GM13976 (cell line): ENCODE measurements at regions not wholly inside any gene's neighbourhood (a gene's known extent, or its start where the extent isn't known, plus 50 kb on each side); places are given as distances from the start of the nearest gene placed in this dataset.

Source experiments
- DNase-seq: peaks from one replicate; pipeline ENCODE4 v3.0.0; 2012; ENCODE audit warnings: low spot score
- in situ Hi-C: fragments of 300-500 bp; cut with MboI; formaldehyde crosslinking; loops from one replicate; pipeline ENCODE4 v1.12.0; 2022; ENCODE audit warnings: low sequenced_read_pairs, mixed read lengths, inconsistent platforms; ENCODE audit not compliant: unreplicated experiment
- TF ChIP-seq, protein P1 (sequence below): IDR thresholded peaks from 2 replicates; pipeline ENCODE4 v1.5.1; 2012; ENCODE audit warnings: borderline replicate concordance, mild to moderate bottlenecking; ENCODE audit not compliant: insufficient read depth; ENCODE audit errors: extremely low read depth, missing control alignments, control extremely low read depth

DNA sequence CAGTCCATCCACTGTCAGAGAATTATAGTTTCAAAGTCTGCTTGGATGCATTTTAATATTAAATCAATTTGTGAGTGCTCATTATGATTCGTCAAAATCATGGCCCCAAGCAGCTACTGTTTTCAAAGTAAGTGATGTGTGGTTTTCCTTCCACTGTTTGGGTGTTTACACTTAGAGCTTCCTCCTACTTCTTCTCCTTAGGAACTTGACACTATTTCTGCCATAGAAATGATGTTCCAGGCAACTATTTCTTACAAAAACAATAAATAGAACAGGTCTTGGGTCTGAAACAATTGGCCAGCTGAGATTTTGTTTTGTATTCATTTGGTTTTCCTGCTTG, 132.8 kb upstream of the RAI14 start:
- TF ChIP-seq, protein P1, sequence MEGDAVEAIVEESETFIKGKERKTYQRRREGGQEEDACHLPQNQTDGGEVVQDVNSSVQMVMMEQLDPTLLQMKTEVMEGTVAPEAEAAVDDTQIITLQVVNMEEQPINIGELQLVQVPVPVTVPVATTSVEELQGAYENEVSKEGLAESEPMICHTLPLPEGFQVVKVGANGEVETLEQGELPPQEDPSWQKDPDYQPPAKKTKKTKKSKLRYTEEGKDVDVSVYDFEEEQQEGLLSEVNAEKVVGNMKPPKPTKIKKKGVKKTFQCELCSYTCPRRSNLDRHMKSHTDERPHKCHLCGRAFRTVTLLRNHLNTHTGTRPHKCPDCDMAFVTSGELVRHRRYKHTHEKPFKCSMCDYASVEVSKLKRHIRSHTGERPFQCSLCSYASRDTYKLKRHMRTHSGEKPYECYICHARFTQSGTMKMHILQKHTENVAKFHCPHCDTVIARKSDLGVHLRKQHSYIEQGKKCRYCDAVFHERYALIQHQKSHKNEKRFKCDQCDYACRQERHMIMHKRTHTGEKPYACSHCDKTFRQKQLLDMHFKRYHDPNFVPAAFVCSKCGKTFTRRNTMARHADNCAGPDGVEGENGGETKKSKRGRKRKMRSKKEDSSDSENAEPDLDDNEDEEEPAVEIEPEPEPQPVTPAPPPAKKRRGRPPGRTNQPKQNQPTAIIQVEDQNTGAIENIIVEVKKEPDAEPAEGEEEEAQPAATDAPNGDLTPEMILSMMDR = no peak
- in situ Hi-C loops = no loop called here
- DNase-seq = no peak

DNA sequence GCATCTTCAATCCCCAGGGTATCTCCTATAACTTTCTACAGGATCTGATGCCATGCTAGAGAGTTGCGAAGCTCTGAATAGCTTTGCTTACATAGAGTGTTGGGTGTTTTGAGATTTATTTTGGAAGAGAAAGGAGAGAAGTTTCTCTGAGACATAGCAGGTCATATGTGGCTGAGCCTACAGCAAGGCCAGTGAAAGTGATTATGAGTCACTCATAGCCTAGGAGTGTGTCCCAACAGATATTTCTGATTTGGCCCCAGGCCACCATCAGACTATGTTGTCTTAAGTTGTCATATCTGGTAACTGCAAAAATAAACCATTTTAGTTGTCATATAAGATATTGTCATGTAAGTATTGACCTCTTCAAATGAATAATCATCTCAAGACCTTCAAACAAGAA, 132.0 kb upstream of the RAI14 start:
- TF ChIP-seq, protein P1 = no peak
- in situ Hi-C loops = no loop called here
- no peak for DNase-seq

DNA sequence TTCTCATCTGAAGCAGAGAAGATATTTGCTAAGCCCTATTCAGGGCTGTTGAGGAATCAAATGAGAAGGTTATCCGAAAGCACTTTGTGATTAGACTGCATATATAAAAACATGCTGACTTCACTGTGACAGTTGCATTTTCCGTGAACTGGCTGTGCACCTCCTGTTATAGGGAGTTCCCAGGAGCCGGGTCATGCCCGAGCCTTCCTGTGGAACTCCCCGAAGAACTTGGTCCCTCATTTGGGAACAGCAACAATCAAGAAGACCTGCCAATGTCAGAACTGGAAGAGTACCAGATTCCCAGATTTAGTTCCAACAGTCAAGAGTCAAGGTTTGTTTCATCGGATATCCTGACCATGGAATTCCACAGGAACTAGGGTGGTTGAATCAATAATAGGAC, 130.4 kb upstream of the RAI14 start:
- in situ Hi-C loops = no loop called here
- DNase-seq = no peak
- TF ChIP-seq, protein P1 = no peak

DNA sequence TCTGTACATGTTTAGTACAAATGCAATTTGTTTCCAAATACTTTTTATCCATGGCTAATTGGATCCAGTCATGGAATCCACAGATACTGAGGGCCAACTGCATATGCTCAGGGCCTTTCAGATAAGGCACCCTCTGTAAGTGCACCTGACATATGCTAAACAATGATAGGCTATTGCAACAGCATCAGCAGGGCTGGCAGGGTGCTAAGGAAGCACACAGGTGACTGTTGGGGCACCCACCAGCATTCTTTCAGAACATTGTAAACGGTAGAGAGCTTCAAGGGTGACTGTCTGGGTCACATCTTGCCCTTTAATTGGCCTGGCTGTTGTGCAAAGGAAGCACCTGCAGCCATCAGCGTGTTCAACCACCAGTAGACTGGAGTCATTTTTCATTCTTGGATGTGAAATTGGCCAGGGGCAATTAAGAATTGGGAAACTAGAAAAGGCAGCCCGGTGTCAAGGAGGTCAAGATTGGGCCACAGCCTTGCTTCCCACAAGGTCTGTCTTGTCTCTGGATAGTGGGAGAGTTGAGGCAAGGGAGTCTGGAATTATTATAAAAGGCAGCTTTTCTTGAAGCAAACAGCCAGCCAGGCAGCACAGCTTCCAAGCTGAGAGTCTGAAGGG, 129.3 kb upstream of the RAI14 start:
- TF ChIP-seq, protein P1 = no peak
- in situ Hi-C loops = no loop called here
- no peak for DNase-seq

DNA sequence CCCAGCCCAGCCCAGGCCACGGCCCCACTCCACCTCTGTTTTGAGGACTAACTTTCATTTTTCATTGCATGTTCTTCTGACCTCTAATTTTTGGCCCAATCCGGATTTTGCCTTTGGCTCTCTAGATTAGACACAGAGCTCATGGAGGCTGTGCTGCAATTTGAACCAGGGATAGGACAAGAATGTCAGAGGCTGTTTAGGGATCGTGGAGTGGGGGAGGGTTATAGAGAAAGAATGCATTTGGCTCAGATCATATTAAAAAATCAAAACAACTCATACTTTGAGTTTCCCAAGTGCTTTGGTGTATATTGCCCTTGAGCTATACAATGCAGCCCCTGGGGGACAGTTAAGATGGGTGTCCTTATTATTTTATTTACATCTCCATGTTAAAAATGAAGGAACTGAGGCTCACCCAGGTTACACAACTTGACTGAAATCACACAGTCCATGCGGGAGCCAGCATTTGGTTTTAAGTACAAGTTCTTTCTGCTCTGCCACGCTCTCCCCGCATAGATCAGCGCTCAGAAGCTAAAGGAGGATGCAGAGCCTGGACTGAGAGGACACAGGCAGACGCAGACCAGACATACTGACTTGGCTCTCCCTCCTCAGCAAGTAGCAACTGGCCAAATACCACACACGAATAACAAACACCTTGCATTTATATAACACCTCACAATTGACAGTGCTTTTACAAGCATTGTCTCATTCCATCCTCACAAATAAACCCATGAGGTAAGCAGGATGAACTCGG, 126.4 kb upstream of the RAI14 start:
- TF ChIP-seq, protein P1 = no peak
- no peak for DNase-seq
- in situ Hi-C loops = no loop called here

DNA sequence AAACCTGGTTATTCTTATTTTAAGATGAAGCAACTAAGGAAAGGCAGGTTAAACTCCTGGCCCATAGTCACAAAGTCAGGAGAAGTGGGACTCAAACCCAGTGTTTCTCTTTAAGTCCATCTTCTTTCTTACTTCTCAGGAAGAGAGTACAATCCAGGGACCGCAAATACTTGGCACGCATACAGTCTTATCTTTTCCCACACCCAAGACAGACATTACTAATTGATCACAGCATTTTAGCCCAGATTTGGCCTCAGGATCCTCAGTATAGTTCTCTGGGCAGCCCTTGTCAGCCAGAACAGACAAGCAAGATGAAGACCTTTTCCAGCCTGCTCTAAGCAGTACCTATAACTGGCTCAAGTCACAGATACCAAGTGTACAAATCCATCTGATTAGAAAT, 125.5 kb upstream of the RAI14 start:
- TF ChIP-seq, protein P1 = no peak
- in situ Hi-C loops = no loop called here
- no peak for DNase-seq

DNA sequence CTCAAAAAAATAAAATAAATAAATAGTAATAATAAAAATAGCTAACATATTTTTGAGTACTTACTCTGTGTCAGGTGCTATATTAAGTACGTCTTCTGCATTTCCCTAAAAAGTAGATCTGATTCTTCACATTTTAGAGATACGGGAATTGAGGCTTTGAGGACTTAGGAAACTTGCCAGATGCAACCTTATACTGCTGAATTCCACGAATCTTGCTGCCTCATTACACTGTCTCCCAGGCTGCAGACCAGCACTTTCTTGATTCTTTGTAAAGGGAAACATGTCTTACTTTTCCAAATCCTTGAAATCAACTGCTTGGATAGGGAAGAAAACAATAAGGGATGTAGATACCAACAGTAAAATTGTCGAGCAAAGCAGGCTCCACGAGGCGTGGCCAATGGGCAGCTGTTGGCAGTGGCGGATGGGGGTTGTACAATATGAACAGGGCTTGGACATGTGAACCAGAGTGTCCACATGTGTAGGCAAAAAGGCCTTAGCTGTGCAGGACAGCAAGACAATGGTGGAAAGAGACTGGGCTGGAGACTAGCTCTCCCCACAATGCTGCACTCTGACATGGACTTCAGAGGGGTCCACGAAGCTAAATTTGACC, 124.3 kb upstream of the RAI14 start:
- TF ChIP-seq, protein P1 = no peak
- no peak for DNase-seq
- in situ Hi-C loops = no loop called here
